ENCODE measurements at regions not wholly inside any gene's neighbourhood (a gene's known extent, or its start where the extent isn't known, plus 50 kb on each side); places are given as distances from the start of the nearest gene placed in this dataset.

DNA sequence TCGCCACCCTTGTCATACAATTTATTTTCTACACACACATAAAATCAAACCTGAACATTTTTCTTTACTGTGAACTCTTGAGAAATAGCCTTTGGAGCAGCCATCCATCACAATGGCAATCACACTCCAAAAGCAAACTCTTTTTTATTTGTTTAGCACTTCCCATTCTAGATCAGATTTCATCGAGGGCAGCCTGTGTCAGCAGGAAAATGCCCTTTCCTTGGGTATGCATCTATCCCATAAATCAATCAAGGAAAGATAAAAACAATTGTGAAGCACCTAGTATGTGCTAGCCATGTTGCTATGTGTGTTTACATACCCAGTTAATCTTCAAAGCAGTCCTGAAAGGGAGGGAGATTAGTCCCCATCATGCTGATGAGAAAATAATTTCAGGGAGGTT, 484.1 kb upstream of the USP24 start:
- Histone ChIP-seq H3K27me3 (no peaks in the 10 kb centered on the region), H3K9me3 (no peaks in the 10 kb centered on the region), H3K4me3 (no peak overlapping the region), H3K27ac (no peak overlapping the region), H3K36me3 (replicated peaks in 1 of 2; ENCODE audit: insufficient read depth in 1 of 2, low read depth in 2 of 2) (no peaks in the 10 kb centered on the region), H3K4me1 (peaks cover 13% of the 10 kb centered on the region)
- intact Hi-C loops (cut with DNase I): no loop called here
- ATAC-seq: no peak
- TF ChIP-seq POLR2A (IDR thresholded peaks at IDR 0.05): no peak
- TF ChIP-seq, protein P1, sequence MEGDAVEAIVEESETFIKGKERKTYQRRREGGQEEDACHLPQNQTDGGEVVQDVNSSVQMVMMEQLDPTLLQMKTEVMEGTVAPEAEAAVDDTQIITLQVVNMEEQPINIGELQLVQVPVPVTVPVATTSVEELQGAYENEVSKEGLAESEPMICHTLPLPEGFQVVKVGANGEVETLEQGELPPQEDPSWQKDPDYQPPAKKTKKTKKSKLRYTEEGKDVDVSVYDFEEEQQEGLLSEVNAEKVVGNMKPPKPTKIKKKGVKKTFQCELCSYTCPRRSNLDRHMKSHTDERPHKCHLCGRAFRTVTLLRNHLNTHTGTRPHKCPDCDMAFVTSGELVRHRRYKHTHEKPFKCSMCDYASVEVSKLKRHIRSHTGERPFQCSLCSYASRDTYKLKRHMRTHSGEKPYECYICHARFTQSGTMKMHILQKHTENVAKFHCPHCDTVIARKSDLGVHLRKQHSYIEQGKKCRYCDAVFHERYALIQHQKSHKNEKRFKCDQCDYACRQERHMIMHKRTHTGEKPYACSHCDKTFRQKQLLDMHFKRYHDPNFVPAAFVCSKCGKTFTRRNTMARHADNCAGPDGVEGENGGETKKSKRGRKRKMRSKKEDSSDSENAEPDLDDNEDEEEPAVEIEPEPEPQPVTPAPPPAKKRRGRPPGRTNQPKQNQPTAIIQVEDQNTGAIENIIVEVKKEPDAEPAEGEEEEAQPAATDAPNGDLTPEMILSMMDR (IDR thresholded peaks at IDR 0.05): no peak
- no peak for DNase-seq
- 36 to 54% methylated on average over 2 of the region's 2 CpGs for WGBS, 2 donors

DNA sequence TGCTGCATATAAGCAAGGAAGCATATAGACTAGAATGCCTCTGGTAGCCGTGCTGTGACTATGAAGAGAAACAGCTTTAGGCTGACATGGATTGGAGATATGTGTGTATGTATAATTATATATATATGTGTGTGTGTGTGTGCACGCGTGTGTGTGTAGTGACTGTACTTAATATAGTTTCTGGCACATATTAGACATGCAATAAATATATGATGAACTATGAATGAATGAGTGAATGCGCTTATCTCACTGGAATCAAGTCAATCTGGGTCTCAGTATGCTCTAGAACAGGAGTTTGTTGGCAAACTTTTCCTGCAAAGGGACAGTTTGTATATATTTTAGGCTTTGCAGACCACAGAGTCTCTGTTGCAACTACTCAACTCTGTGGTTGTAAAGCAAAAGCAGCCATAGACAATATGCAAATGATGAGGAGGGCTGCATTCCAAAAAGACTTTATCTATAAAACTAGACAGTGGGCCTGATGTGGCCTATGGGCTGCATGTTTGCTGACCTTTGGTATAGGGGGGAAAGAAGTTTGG, 482.9 kb upstream of the USP24 start:
- peaks cover 18% of the 10 kb centered on the region for H3K4me1 ChIP-seq
- H3K9me3 ChIP-seq: no peaks in the 10 kb centered on the region
- TF ChIP-seq POLR2A (IDR thresholded peaks at IDR 0.05): no peak
- TF ChIP-seq, protein P1 (IDR thresholded peaks at IDR 0.05): no peak
- no peaks in the 10 kb centered on the region for H3K27me3 ChIP-seq
- H3K27ac ChIP-seq: no peak overlapping the region
- no peak for DNase-seq
- no peak overlapping the region for H3K4me3 ChIP-seq
- ATAC-seq: no peak
- WGBS, 2 donors: 81 to 82% methylated on average over 4 of the region's 4 CpGs
- H3K36me3 ChIP-seq (replicated peaks in 1 of 2; ENCODE audit: insufficient read depth in 1 of 2, low read depth in 2 of 2): no peaks in the 10 kb centered on the region
- intact Hi-C loops (cut with DNase I): no loop called here

DNA sequence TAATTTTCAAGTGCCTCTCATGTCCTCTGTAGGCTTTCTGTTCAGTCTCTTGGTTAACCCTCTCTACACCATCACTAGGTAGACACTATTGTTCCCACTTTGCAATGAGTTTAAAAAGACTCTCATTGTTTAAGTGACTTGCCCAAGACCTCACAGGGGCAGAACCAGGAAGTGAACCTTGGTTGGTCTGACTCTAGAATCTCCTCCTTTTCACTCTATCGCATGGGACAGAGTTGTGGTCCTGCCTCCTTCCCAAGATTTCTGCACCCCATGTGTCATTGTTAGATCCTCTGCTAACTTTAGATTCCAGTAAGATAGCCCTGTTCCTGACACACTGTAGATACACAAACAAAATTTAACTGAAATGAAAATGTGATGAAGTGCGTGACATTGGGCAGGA, 481.7 kb upstream of the USP24 start:
- Histone ChIP-seq H3K4me1 (peaks cover 18% of the 10 kb centered on the region), H3K27ac (no peak overlapping the region), H3K36me3 (replicated peaks in 1 of 2; ENCODE audit: insufficient read depth in 1 of 2, low read depth in 2 of 2) (no peaks in the 10 kb centered on the region), H3K9me3 (no peaks in the 10 kb centered on the region), H3K27me3 (no peaks in the 10 kb centered on the region), H3K4me3 (no peak overlapping the region)
- intact Hi-C loops (cut with DNase I): no loop called here
- no peak for TF ChIP-seq POLR2A (IDR thresholded peaks at IDR 0.05)
- TF ChIP-seq, protein P1 (IDR thresholded peaks at IDR 0.05): no peak
- DNase-seq: no peak
- WGBS, 2 donors: 95 to 97% methylated on average over 2 of the region's 2 CpGs
- ATAC-seq: no peak

DNA sequence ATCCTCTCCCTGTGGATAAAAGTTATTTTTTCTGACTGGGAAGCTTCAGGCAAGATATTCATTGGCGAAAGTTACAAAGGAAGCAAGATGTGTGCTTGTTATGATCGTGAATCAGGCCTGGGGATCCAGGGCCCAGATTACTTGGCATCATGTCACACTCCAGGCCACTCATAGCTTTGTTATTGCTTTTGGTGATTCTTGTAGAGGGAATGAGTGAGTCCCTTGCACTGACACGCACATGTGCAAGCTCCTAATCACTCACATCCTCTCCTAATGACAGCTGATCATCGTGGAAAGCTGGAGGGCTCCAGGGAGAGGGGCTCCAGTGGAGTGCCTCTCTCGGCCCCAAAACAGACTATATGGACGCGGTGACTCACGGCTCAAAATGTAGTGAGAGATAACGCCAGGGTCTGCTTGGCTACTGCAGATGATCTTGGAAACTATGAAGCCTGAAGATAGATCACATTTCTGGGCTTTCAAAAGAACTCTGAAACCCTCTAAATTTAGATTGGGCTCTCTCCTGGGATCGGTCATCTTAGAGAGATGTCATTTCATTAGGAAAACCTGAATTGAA, 481.1 kb upstream of the USP24 start:
- no peak for TF ChIP-seq POLR2A (IDR thresholded peaks at IDR 0.05)
- TF ChIP-seq, protein P1 (IDR thresholded peaks at IDR 0.05): no peak
- DNase-seq (peak in 1 of 4 donors; percentile 27), ATAC-seq (no peak)
- Histone ChIP-seq H3K4me1 (peaks cover 18% of the 10 kb centered on the region), H3K9me3 (no peaks in the 10 kb centered on the region), H3K27ac (no peak overlapping the region), H3K36me3 (replicated peaks in 1 of 2; ENCODE audit: insufficient read depth in 1 of 2, low read depth in 2 of 2) (no peaks in the 10 kb centered on the region), H3K27me3 (no peaks in the 10 kb centered on the region), H3K4me3 (no peak overlapping the region)
- intact Hi-C loops (cut with DNase I): no loop called here
- WGBS, 2 donors: 79 to 89% methylated on average over 10 of the region's 10 CpGs

DNA sequence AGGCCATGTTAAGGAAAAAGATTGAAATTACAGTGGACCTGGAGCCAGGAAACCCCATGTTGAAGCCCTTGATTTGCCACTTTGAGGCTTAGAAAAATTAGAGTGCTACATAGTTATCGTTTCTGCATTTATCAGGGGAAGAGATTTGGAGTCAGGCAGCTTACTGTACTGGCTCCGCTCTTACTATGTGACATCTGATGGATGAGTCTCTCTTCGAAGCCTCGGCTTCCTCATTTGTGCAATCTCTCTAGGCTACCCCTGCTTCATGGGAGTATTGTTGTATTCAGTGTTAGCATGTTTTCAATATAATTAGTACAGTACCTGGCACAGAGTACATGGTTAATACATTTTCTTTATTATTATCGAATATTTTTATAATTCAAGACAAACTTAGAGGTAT, 480.4 kb upstream of the USP24 start:
- ATAC-seq (no peak), DNase-seq (no peak)
- Histone ChIP-seq H3K27ac (no peak overlapping the region), H3K4me3 (no peak overlapping the region), H3K36me3 (replicated peaks in 1 of 2; ENCODE audit: insufficient read depth in 1 of 2, low read depth in 2 of 2) (no peaks in the 10 kb centered on the region), H3K9me3 (no peaks in the 10 kb centered on the region), H3K27me3 (no peaks in the 10 kb centered on the region), H3K4me1 (peaks cover 18% of the 10 kb centered on the region)
- no peak for TF ChIP-seq POLR2A (IDR thresholded peaks at IDR 0.05)
- TF ChIP-seq, protein P1 (IDR thresholded peaks at IDR 0.05): no peak
- intact Hi-C loops (cut with DNase I): no loop called here
- WGBS, 2 donors: 74 to 87% methylated on average over 5 of the region's 5 CpGs
